ENCODE measurements at regions not wholly inside any gene's neighbourhood (a gene's known extent, or its start where the extent isn't known, plus 50 kb on each side); places are given as distances from the start of the nearest gene placed in this dataset.

GRCh38 chr1:68551459-68551858, 54.6 kb upstream of the DEPDC1 start:
- intact Hi-C loops (cut with micrococcal nuclease): no loop called here

- intact Hi-C loops (cut with micrococcal nuclease): no loop called here
These were observed 61.6 kb upstream of the DEPDC1 start for GRCh38 chr1:68558321-68559026.

DNA sequence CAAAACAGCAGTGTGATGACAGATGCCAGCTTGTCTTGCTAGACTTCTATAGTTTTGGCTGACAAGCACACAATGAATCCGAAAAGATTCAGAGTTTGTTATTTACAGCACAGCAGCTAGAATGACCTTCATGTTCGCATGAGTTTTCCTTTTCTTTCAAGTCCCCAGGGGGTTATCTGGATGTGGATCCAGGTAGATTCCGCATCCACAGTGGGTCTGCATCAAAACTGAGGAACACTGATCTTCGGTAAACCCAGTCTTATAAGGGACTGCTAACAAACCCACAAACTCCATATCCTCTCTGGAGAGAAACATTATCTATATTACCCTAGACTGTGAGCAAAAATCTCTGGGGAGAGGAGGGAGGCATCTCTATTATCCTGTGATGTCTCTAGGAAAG, 69.0 kb upstream of the DEPDC1 start:
- intact Hi-C loops (cut with micrococcal nuclease): no loop called here

- intact Hi-C loops (cut with micrococcal nuclease): no loop called here
These were observed 74.0 kb upstream of the DEPDC1 start for GRCh38 chr1:68570871-68571270.

DNA sequence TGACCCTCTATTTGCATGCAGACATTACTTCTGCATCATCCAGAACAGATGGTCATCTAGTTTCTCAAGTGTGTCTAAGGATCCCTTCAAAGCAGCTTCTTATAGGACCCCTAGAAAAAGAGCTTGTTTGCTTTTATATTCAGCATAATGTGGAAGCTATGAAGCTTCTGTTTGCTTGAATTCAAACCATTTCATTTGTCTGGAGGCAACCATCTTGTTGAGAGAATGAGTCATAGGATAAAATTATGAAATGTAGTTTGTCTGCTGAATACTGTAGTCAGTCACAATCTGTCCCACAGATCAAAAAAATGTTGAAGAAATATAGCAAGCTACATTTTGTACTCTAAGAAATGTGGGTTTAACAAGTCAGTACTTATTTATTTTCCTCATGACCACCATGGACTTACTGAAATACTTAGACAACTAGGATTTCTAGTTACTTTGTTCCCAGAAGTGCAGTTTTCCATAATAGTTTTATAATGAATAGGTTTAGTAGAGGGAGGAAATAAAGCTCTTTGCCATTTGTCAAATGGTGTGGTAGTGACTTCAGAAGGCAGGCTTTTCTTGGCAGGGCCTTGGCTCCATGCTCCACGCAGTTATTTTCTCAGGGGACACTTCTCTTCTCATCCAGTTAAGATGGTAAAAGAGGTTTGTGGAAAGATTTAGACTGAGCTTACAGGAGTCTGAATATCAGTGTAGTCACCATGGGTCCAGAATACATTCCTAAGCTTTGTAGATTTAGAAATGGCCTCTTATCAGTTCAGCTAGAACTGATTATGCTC, 74.8 kb upstream of the DEPDC1 start:
- intact Hi-C loops (cut with micrococcal nuclease): no loop called here

GRCh38 chr1:68585351-68585750, 88.5 kb upstream of the DEPDC1 start:
- intact Hi-C loops (cut with micrococcal nuclease): no loop called here

DNA sequence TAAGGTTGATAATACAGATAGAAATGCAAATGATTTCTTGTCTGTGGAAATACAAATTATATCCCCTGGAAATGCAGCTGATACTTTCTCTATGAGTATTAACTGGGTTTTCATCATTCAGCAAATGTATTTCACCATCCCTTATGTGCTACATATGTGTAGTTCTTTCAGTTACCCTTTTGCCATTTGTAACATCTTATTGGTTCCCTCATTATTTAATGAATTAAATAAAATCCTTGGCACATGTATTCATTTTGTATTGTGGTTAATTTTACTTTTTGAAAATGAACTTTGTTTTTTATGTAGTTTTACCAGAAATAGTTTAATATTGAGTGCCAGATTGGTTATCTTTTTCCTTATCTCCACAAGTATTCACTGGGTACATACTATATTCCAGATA, 89.9 kb upstream of the DEPDC1 start:
- intact Hi-C loops (cut with micrococcal nuclease): no loop called here

- intact Hi-C loops (cut with micrococcal nuclease): no loop called here
These were observed 91.4 kb upstream of the DEPDC1 start for GRCh38 chr1:68588304-68588703.

DNA sequence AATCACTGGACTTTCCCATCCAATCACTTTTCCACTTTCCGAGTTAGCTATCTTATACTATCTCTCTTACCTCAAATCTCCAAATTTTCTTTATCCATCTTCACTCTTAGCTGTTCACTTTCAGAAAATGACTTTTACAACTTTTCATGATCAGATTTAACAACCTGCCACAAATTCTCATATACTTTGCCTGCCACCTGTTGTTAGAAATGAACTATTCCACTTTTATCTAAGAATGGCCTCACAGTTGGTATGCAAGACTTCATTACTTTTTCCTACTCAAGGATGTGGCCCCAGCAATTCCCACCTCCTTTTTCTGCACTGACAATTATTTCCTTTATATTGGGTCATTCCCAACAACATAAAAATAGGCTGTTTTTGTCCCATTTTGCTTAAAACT, 93.6 kb upstream of the DEPDC1 start:
- intact Hi-C loops (cut with micrococcal nuclease): no loop called here

DNA sequence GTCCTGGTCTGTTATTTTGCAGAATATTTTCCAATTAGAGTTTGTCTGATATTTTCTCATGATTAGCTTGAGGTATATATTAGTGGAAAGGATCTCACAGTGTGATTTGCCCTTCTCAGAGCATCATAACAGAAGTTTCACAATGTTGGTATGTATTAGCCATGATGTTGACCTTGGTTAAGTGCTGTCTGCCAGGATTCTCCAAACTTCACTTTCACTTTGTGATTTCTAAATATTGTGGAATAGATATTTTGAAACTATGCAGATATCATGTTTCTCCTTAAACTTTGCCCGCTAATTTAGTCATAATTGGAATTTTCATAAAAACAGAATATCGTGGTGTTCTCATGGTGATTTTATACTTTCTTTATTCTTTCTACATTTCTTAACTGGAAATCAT, 98.0 kb upstream of the DEPDC1 start:
- intact Hi-C loops (cut with micrococcal nuclease): no loop called here

DNA sequence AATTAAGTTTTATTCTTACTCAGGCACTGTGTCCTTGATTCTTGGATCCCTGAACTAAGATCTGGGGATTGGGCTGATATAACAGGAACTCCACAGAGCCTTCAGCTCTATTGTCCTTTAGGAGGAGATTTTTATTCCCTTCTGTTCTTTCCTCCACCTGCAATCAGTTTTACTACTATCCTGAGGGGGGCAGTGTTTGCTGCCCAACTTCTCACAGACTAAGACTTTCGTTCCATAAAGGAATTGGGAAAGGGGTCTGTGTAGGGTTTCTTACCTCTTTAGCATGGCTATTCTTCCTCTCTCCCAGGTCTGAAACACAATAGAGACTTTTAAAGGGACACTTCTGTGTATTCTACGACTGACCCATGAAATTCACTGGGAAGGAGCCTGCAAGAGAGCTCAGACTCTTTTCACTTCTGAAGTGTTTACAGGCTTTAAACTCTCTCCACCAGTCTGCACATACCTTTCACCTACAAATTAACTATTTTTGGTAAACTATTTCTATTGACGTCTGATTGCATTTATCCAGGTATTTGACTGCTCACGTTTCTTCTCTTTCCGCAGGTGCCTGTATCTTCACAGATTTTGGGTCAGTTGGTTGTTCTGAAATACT, 103.3 kb upstream of the DEPDC1 start:
- intact Hi-C loops (cut with micrococcal nuclease): loop anchor here (2.0 kb wide), 1 partner anchor 1139 kb away; no protein-coding TSS in a partner anchor

- intact Hi-C loops (cut with micrococcal nuclease): no loop called here
These were observed 111.4 kb upstream of the DEPDC1 start for GRCh38 chr1:68608289-68608688.

- intact Hi-C loops (cut with micrococcal nuclease): no loop called here
These were observed 118.4 kb upstream of the DEPDC1 start for GRCh38 chr1:68615312-68615711.

DNA sequence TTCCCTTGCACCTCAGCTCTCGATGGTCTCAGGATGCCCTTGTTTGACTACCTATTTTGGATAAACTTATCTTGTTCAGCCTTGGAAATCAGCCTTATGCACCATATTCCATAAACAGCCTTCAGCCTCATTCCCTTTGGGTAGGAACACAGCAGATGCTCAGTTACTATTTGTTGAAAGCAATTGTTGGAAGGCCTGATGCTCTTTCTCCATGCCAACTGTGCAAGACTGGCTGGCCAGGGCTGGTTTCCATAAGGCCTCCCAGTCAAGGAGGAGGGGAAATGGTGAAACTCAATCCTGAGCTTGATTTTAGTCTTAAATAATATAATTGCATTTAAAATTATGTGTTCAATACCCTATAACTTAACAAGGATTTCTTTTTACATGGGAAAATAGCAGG, 121.1 kb upstream of the DEPDC1 start:
- intact Hi-C loops (cut with micrococcal nuclease): no loop called here

GRCh38 chr1:68620571-68620970, 123.7 kb upstream of the DEPDC1 start:
- intact Hi-C loops (cut with micrococcal nuclease): no loop called here

GRCh38 chr1:68623700-68624099, 126.8 kb upstream of the DEPDC1 start:
- intact Hi-C loops (cut with micrococcal nuclease): no loop called here

GRCh38 chr1:68624233-68624632, 127.4 kb upstream of the DEPDC1 start:
- intact Hi-C loops (cut with micrococcal nuclease): no loop called here

- intact Hi-C loops (cut with micrococcal nuclease): no loop called here
These were observed 128.7 kb upstream of the DEPDC1 start for GRCh38 chr1:68625624-68626023.

- intact Hi-C loops (cut with micrococcal nuclease): no loop called here
These were observed 136.4 kb upstream of the DEPDC1 start for GRCh38 chr1:68633141-68633919.

DNA sequence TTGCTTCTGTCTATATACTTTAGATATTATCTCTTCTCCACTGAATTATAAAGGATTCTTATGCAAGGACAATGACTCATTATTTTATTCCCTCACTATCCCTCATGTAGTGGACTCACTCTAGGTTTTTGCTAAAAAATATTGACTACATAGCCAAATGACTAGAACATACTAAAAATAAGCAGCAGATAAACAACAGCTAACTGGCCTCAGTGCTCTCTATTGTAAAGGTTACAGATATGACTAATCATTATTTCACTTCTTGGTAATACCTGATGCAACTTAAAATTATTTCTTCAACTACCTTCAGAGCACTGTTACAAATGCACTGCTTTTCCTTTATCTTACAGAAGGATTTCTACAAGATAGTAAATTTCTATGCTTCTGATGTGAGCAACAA, 147.6 kb upstream of the DEPDC1 start:
- intact Hi-C loops (cut with micrococcal nuclease): no loop called here

- intact Hi-C loops (cut with micrococcal nuclease): no loop called here
These were observed 154.2 kb upstream of the DEPDC1 start for GRCh38 chr1:68651115-68651514.

DNA sequence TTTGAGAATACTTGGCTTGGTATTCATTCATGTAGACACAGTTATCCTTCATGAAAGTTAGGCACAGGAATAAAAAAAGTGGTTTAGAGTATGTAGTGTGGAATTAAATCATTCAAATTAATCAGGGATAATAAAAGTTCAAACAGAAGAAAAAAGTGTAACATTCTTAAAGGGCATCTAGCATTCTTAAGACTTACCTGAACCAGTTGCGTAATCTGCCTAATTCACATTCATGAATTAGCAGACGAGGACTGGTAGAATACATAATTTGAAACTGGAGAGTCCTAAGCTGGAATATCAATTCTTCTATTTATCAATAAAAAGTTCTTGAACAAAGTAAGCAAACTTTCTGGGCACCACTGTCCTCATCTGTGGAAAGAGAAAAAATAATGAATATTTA, 157.0 kb upstream of the DEPDC1 start:
- intact Hi-C loops (cut with micrococcal nuclease): no loop called here

Data from T-helper 1 cell treated with Interleukin-12 subunit alpha and Interleukin-12 subunit beta and Interleukin-4 antibody, amounts not matched to agents 30 ng/mL and 1 ng/mL, for 36 hours (primary cell).